Progenitor cell of endocrine pancreas (in vitro differentiated cells): ENCODE measurements at regions not wholly inside any gene's neighbourhood (a gene's known extent, or its start where the extent isn't known, plus 50 kb on each side); places are given as distances from the start of the nearest gene placed in this dataset.

ENCODE experiments used
- DNase-seq: peaks from one replicate; pipeline ENCODE4 v3.0.0; 2021; ENCODE audit warnings: low spot score; ENCODE audit not compliant: unreplicated experiment
- H3K27ac Mint-ChIP-seq: 2 replicates; pipeline ENCODE4 v1.8.0; 2021; ENCODE audit warnings: mild to moderate bottlenecking, moderate library complexity, mixed read lengths
- H3K27me3 Mint-ChIP-seq: 2 replicates; pipeline ENCODE4 v1.8.0; 2021; ENCODE audit warnings: mixed read lengths
- H3K36me3 Mint-ChIP-seq: 2 replicates; pipeline ENCODE4 v1.8.0; 2022; ENCODE audit warnings: mixed read lengths; ENCODE audit not compliant: insufficient read depth
- H3K4me1 Mint-ChIP-seq: 2 replicates; pipeline ENCODE4 v1.8.0; 2021; ENCODE audit warnings: low read depth, mixed read lengths
- H3K4me3 Mint-ChIP-seq: 2 replicates; pipeline ENCODE4 v1.8.0; 2021; ENCODE audit warnings: low read depth, mild to moderate bottlenecking, moderate library complexity, mixed read lengths
- H3K9me3 Mint-ChIP-seq: 2 replicates; pipeline ENCODE4 v1.8.0; 2021; ENCODE audit warnings: low read depth, mixed read lengths
- TF ChIP-seq, protein P1 (sequence below): fragments of 200-600 bp; sonication (generic); IDR thresholded peaks from one replicate; pipeline ENCODE4 v1.5.0; 2021; ENCODE audit warnings: antibody characterized with exemption, mild to moderate bottlenecking; ENCODE audit not compliant: unreplicated experiment

DNA sequence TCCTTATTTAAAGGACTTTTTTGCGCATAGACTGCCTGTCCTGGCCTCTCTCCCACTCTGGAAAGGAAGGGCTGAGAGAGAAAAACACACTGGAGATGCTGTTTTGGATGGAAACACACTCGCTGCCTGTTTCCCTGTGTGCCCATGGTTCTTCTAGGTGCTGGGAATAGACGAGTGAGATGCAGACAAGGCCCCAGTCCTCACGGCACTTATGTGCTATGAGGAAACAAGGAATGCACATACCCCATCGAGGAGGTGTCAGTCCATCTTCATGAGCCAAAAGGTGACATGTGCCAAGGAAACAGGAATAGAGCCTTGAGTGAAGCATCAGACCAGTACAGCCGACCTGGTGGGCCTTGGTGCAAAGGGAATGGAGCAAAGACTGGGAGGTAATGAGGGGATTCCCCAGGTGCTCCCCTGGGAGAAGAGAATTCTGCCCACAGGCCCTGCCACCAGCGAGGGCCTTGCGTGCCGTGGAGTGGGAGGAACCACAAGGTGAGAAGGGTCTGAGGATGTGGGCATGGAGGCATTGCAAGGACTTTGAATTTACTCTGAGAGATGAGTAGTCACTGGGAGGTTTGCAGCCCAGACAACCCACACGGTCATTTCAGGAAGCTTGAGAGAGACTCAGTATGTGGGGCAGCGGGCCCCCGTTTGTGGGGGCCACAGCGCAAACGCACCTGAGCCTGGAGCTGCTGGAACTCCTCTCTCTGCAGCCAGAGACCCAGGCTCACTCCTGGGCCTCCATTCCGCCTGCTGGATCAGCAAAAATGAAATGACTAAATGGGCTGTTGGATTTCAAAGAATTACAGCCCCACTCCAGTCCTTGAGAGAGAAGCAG is 197.5 kb upstream of the COPS8 start:
- Mint-ChIP-seq H3K4me1 (peaks cover 5% of the 10 kb centered on the region), H3K4me3 (no peak overlapping the region), H3K27me3 (peaks cover 82% of the 10 kb centered on the region), H3K27ac (no peak overlapping the region), H3K9me3 (no peaks in the 10 kb centered on the region), H3K36me3 (no peaks in the 10 kb centered on the region)
- no peak for DNase-seq
- TF ChIP-seq, protein P1, sequence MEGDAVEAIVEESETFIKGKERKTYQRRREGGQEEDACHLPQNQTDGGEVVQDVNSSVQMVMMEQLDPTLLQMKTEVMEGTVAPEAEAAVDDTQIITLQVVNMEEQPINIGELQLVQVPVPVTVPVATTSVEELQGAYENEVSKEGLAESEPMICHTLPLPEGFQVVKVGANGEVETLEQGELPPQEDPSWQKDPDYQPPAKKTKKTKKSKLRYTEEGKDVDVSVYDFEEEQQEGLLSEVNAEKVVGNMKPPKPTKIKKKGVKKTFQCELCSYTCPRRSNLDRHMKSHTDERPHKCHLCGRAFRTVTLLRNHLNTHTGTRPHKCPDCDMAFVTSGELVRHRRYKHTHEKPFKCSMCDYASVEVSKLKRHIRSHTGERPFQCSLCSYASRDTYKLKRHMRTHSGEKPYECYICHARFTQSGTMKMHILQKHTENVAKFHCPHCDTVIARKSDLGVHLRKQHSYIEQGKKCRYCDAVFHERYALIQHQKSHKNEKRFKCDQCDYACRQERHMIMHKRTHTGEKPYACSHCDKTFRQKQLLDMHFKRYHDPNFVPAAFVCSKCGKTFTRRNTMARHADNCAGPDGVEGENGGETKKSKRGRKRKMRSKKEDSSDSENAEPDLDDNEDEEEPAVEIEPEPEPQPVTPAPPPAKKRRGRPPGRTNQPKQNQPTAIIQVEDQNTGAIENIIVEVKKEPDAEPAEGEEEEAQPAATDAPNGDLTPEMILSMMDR, result no peak

DNA sequence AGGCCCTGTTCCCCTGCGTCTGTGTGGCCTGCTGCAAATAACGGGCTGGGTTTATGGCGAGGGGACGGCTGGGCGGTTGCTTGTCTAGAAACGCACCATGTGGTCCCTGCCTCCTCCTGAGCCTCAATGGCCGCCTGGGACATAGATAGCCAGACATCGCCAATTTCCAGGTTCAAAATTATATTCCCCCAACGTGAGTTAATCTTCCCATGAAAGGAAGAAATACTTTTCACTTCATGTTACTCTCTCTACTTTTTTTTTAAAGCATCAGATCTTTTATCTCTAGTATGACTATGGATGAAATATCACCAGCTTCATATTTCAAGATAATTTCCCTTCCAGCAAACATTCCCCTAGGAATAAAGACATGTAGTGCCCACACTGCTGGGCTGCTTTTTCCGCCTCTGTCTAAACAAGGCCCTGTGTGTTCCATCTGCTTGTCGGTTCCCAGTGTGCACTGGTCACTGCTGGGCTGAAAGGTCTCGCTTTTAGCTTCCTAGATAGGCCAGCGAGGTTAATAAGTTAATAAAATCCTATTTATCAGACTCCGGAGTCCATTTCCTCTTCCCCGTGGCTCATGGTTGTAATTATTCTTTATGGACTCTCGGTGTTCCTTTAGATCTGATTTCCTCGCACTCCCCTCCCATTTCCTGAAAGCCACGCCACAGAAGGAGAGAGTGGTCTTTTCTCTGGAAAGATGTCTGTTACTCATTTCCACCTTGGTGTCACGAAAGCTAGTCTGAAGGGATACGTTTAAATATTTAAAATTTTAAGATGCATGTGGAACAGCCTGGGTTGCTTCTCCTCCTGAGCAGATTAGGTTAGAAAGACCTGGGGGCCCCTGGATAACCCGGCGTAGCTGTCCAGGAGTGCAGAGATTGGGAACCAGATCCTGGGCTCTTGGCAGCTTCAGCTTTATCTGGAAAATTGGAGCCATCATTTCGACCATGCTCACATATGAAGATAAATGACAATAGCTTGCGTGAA is 196.6 kb upstream of the COPS8 start:
- Mint-ChIP-seq H3K36me3 (no peaks in the 10 kb centered on the region), H3K9me3 (no peaks in the 10 kb centered on the region), H3K27ac (no peak overlapping the region), H3K27me3 (peaks cover 83% of the 10 kb centered on the region), H3K4me3 (no peak overlapping the region), H3K4me1 (peaks cover 5% of the 10 kb centered on the region)
- TF ChIP-seq, protein P1, result no peak
- DNase-seq, result no peak

DNA sequence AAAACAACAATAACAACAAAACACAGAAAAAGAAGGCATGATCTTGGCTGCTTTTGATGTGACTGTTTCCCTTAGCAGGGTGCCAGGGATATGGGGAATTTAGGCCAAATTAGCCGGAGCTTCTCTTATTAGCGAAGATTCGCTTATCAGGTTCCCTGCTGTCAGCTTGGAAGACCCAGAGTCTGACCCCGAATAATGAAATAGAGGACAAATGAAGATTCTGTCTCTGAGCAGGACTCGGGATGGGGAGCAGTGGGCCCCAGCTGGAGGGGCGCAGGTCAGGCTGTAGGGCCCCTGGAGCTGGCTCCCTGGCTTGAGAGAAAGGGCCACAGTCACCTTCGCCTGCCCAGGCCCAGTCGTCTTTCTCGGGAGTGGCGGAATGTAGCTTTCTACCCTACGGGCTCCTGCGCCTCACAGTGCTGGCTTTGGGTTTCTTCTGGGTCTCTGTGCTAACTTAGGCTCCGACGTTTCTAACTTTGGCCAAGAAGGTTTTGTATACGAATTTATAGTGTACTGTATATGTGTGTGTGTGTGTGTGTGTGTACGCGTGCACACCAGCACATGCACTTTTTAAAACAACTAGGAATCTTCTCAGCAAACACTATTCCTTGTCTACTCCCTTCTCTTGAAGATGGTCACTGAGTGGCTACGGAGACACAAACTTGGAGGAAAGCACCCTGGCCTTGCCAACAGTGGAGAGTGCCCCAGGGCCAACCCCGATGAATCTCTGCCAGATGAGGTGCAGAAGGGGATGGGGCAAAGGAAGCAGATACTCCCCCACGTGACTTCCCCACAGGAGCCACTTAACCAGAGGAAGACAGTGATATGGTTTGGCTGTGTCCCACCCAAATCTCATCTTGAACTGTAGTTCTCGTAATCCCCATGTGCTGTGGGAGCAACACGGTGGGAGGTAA is 195.6 kb upstream of the COPS8 start:
- TF ChIP-seq, protein P1, result no peak
- peaks cover 76% of the 10 kb centered on the region for H3K27me3 Mint-ChIP-seq
- no peak overlapping the region for H3K4me3 Mint-ChIP-seq
- DNase-seq, result no peak
- no peak overlapping the region for H3K27ac Mint-ChIP-seq
- no peaks in the 10 kb centered on the region for H3K36me3 Mint-ChIP-seq
- H3K4me1 Mint-ChIP-seq, result peaks cover 8% of the 10 kb centered on the region
- H3K9me3 Mint-ChIP-seq, result no peaks in the 10 kb centered on the region

DNA sequence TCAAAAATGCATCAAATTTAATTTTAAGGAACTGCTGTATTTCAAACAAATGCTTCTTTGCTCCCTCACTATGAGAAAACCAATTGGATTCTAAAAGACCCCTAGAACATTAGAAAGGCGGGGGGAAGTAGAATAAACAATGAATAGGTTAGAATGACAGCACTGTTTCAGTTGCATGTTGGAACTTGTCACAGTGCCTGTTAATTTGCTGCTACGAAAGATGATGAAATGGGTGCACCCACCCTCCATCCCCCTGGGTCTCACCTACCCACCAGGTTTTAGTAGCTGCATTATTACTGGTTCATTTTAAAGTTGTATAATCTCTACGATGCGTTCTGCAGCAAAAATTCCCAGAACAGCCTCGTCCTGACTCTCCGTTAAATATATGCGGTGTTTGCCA is 193.0 kb upstream of the COPS8 start:
- no peaks in the 10 kb centered on the region for H3K9me3 Mint-ChIP-seq
- no peak overlapping the region for H3K27ac Mint-ChIP-seq
- TF ChIP-seq, protein P1, result no peak
- H3K4me3 Mint-ChIP-seq, result no peak overlapping the region
- DNase-seq, result no peak
- peaks cover 79% of the 10 kb centered on the region for H3K27me3 Mint-ChIP-seq
- H3K36me3 Mint-ChIP-seq, result no peaks in the 10 kb centered on the region
- peaks cover 8% of the 10 kb centered on the region for H3K4me1 Mint-ChIP-seq
